IMR-90 (cell line): ENCODE measurements at regions not wholly inside any gene's neighbourhood (a gene's known extent, or its start where the extent isn't known, plus 50 kb on each side); places are given as distances from the start of the nearest gene placed in this dataset.
"Not testable (repeated sequence)": the region's sequence is repeated elsewhere in the genome, so short reads cannot be mapped to it uniquely, and the experiment has no call there.

ENCODE experiments used
- ATAC-seq: fragments of 200-7000 bp; cut with Tn5 transposase; 2 replicates; pipeline ENCODE4 v1.9.1; 2020; ENCODE audit warnings: low read depth, mild to moderate bottlenecking, moderate library complexity
- BruUV-seq: library from RNA; stranded (reverse); fragments of 400-500 nt; replicated peaks from 2 replicates; lab custom pipeline; 2021; lab: Mats Ljungman, UMichigan
- CTCF ChIA-PET: fragments of 300-600 bp; formaldehyde crosslinking; extraction: SDS; loops from one replicate; lab custom pipeline; 2021; ENCODE audit warnings: antibody characterized with exemption; lab: Yijun Ruan, JAX
- POLR2A ChIA-PET: fragments of 300-600 bp; sonication (Branson Sonifier 250); formaldehyde crosslinking; loops from one replicate; lab custom pipeline; 2022; ENCODE audit warnings: antibody characterized with exemption; ENCODE audit not compliant: unreplicated experiment; lab: Charles Lee
- DNase-seq: peaks from one replicate; pipeline ENCODE4 v3.0.0; 2013
- H2AFZ ChIP-seq: replicated peaks from 2 replicates; pipeline ENCODE3; 2013; ENCODE audit warnings: low read length, mild to moderate bottlenecking; ENCODE audit not compliant: poor library complexity
- H2AK5ac ChIP-seq: 2 replicates; pipeline ENCODE4 v1.6.1; 2013; ENCODE audit warnings: low read depth, low read length, inconsistent platforms
- H2AK9ac ChIP-seq: replicated peaks from 2 replicates; pipeline ENCODE3; 2013; ENCODE audit warnings: mild to moderate bottlenecking, low read depth, low read length, moderate library complexity; ENCODE audit not compliant: poor library complexity
- H2BK120ac ChIP-seq: 2 replicates; pipeline ENCODE4 v1.6.1; 2013; ENCODE audit warnings: low read depth, low read length, inconsistent platforms
- H2BK15ac ChIP-seq: 3 replicates; pipeline ENCODE4 v1.6.1; 2013; ENCODE audit warnings: low read depth, low read length, inconsistent platforms
- H2BK20ac ChIP-seq: 2 replicates; pipeline ENCODE4 v1.6.1; 2013; ENCODE audit warnings: low read depth, mild to moderate bottlenecking, inconsistent platforms, low read length, moderate library complexity
- H2BK5ac ChIP-seq: 2 replicates; pipeline ENCODE4 v1.6.1; 2013; ENCODE audit warnings: mild to moderate bottlenecking, low read depth, low read length, inconsistent platforms; ENCODE audit not compliant: poor library complexity, severe bottlenecking
- H3K14ac ChIP-seq: replicated peaks from 2 replicates; pipeline ENCODE4 v1.6.1; 2013; ENCODE audit warnings: low read depth, low read length, inconsistent platforms
- H3K18ac ChIP-seq: 2 replicates; pipeline ENCODE4 v1.6.1; 2013; ENCODE audit warnings: low read depth, low read length, control low read depth
- H3K23ac ChIP-seq: 2 replicates; pipeline ENCODE4 v1.6.1; 2013; ENCODE audit warnings: low read depth, low read length, inconsistent platforms
- H3K27ac ChIP-seq: 2 replicates; pipeline ENCODE4 v1.5.1; 2013; ENCODE audit warnings: mild to moderate bottlenecking, control low read depth, low read length; ENCODE audit not compliant: insufficient read depth
- H3K27me3 ChIP-seq: 2 replicates; pipeline ENCODE4 v1.6.1; 2013; ENCODE audit warnings: low read length; ENCODE audit not compliant: control insufficient read depth, insufficient read depth
- H3K36me3 ChIP-seq: 2 replicates; pipeline ENCODE4 v1.6.1; 2013; ENCODE audit warnings: low read length, mixed read lengths; ENCODE audit not compliant: control insufficient read depth, insufficient read depth
- H3K4ac ChIP-seq: 2 replicates; pipeline ENCODE4 v1.6.1; 2013; ENCODE audit warnings: low read depth, low read length, inconsistent platforms
- H3K4me1 ChIP-seq: 2 replicates; pipeline ENCODE4 v1.6.1; 2013; ENCODE audit warnings: low read length, mixed read lengths; ENCODE audit not compliant: control insufficient read depth, insufficient read depth
- H3K4me2 ChIP-seq: 2 replicates; pipeline ENCODE4 v1.6.1; 2013; ENCODE audit warnings: low read depth, mild to moderate bottlenecking, control low read depth, low read length, moderate library complexity
- H3K4me3 ChIP-seq: 2 replicates; pipeline ENCODE4 v1.5.1; 2013; ENCODE audit warnings: low read depth, mild to moderate bottlenecking, control low read depth, low read length, moderate library complexity; ENCODE audit not compliant: insufficient read depth
- H3K56ac ChIP-seq: 2 replicates; pipeline ENCODE4 v1.6.1; 2013; ENCODE audit warnings: low read length, inconsistent platforms; ENCODE audit not compliant: insufficient read depth; ENCODE audit errors: extremely low read depth
- H3K79me1 ChIP-seq, 2 experiments: 2 replicates each; pipeline ENCODE4 v1.6.1; 2013; ENCODE audit warnings: low read length in 2 of 2, inconsistent platforms in 1 of 2, low read depth in 1 of 2
- H3K9ac ChIP-seq: 2 replicates; pipeline ENCODE4 v1.6.1; 2013; ENCODE audit warnings: low read depth, low read length, control low read depth
- H3K9me1 ChIP-seq: 2 replicates; pipeline ENCODE4 v1.6.1; 2013; ENCODE audit warnings: low read length, inconsistent platforms; ENCODE audit not compliant: insufficient read depth
- H3K9me3 ChIP-seq: 2 replicates; pipeline ENCODE4 v1.6.1; 2013; ENCODE audit warnings: low read length; ENCODE audit not compliant: control insufficient read depth, insufficient read depth
- H4K20me1 ChIP-seq: 2 replicates; pipeline ENCODE4 v1.6.1; 2013; ENCODE audit warnings: low read length, inconsistent platforms; ENCODE audit not compliant: insufficient read depth
- H4K5ac ChIP-seq: 2 replicates; pipeline ENCODE4 v1.6.1; 2013; ENCODE audit warnings: mild to moderate bottlenecking, low read depth, low read length, control low read depth
- H4K8ac ChIP-seq, 2 experiments: 2 replicates each; pipeline ENCODE4 v1.6.1; 2013; ENCODE audit warnings: low read depth in 2 of 2, low read length in 2 of 2, control low read depth in 1 of 2, inconsistent platforms in 1 of 2
- H4K91ac ChIP-seq: 2 replicates; pipeline ENCODE4 v1.6.1; 2013; ENCODE audit warnings: low read depth, low read length, inconsistent platforms; ENCODE audit not compliant: insufficient read depth
- WGBS, 2 experiments: methylation state at CpG; one replicate each; pipeline versions ENCODE4 v1.1.5 to v1.1.7; 2013; ENCODE audit warnings: missing lambda C conversion rate in 2 of 2; ENCODE audit not compliant: insufficient read length in 1 of 2; ENCODE audit errors: extremely low coverage in 2 of 2; 5-methylcytosine and 5-hydroxymethylcytosine counted together
- dilution Hi-C: fragments of 300-500 bp; cut with HindIII; formaldehyde crosslinking; loops from one replicate; pipeline ENCODE4 v1.14.3; 2018; ENCODE audit warnings: low sequenced_read_pairs; ENCODE audit not compliant: unreplicated experiment
- in situ Hi-C: fragments of 300-500 bp; cut with MboI; formaldehyde crosslinking; loops from 3 replicates; pipeline ENCODE4 v1.14.3; 2019; ENCODE audit warnings: low sequenced_read_pairs, inconsistent platforms, mixed read lengths
- intact Hi-C: fragments of 100-400 bp; cut with micrococcal nuclease; formaldehyde crosslinking; loops from 2 replicates; pipeline ENCODE4 v1.10.0; 2022

DNA sequence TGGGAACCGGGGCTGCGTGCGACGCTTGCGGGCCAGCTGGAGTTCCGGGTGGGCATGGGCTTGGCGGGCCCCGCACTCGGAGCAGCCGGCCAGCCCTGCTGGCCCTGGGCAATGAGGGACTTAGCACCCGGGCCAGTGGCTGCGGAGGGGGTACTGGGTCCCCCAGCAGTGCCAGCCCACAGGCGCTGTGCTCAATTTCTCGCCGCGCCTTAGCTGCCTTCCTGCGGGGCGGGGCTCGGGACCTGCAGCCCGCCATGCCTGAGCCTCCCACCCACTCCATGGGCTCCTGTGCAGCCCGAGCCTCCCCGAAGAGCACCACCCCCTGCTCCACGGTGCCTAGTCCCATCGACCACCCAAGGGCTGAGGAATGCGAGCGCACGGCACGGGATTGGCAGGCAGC is 63.8 kb downstream of the PLXNA1 start:
- H2BK120ac ChIP-seq, H4K20me1 ChIP-seq, H3K14ac ChIP-seq, BruUV-seq, H3K9me3 ChIP-seq, H4K91ac ChIP-seq, H3K4me2 ChIP-seq, CTCF ChIA-PET, H2AK5ac ChIP-seq, H3K56ac ChIP-seq, H2BK15ac ChIP-seq, H3K79me1 ChIP-seq, H3K18ac ChIP-seq, H2BK5ac ChIP-seq, POLR2A ChIA-PET, dilution Hi-C loops, H3K9me1 ChIP-seq, H4K8ac ChIP-seq, H2AFZ ChIP-seq, H3K9ac ChIP-seq, intact Hi-C loops, H3K27ac ChIP-seq, H2AK9ac ChIP-seq, DNase-seq, H3K4me1 ChIP-seq, ATAC-seq, in situ Hi-C loops, H3K4me3 ChIP-seq, H4K5ac ChIP-seq, H3K23ac ChIP-seq, H3K4ac ChIP-seq, H3K36me3 ChIP-seq, H2BK20ac ChIP-seq: not testable (repeated sequence)
- 92% methylated on average over 5 of the region's 28 CpGs; no CpG with 5 or more reads in 1 of the 2 experiments for WGBS, 2 experiments
- H3K27me3 ChIP-seq: peaks cover 14% of the 10 kb centered on the region
